GM12878 (cell line): ENCODE measurements at regions not wholly inside any gene's neighbourhood (a gene's known extent, or its start where the extent isn't known, plus 50 kb on each side); places are given as distances from the start of the nearest gene placed in this dataset.

ENCODE experiments used
- EGR1 ChIP-seq, 2 experiments: IDR thresholded peaks; 1 replicate in 1 of 2; 2 replicates in 1 of 2; pipeline ENCODE4 v1.6.1; 2011 to 2012; ENCODE audit warnings: low read depth in 2 of 2, low read length in 2 of 2, borderline replicate concordance in 1 of 2, mild to moderate bottlenecking in 1 of 2, moderate library complexity in 1 of 2
- ESRRA ChIP-seq: IDR thresholded peaks from 2 replicates; pipeline ENCODE4 v1.6.1; 2012; ENCODE audit warnings: mild to moderate bottlenecking, low read length, improper control_type of control experiment
- PAX8 ChIP-seq: fragments of 450-650 bp; IDR thresholded peaks from 2 replicates; pipeline ENCODE4 v1.6.1; 2017; ENCODE audit warnings: mild to moderate bottlenecking, moderate library complexity
- POLR2A ChIP-seq: IDR thresholded peaks from 2 replicates; pipeline ENCODE4 v1.6.1; 2011; ENCODE audit warnings: low read depth, mild to moderate bottlenecking, low read length
- RAD21 ChIP-seq: IDR thresholded peaks from 2 replicates; pipeline ENCODE4 v1.6.1; 2011; ENCODE audit warnings: mild to moderate bottlenecking, low read depth, low read length, moderate library complexity; ENCODE audit not compliant: insufficient read depth
- TF ChIP-seq, protein P1 (sequence below), 3 experiments: IDR thresholded peaks in 2 of 3; conservative IDR thresholded peaks in 1 of 3; 2 replicates each; pipeline ENCODE4 v1.5.1; 2011; ENCODE audit warnings: low read depth in 3 of 3, low read length in 3 of 3, mild to moderate bottlenecking in 3 of 3, control low read depth in 2 of 3, moderate library complexity in 2 of 3, inconsistent platforms in 1 of 3, mixed read lengths in 1 of 3; ENCODE audit not compliant: control insufficient read depth in 2 of 3, insufficient read depth in 1 of 3; ENCODE audit errors: extremely low read depth in 1 of 3

DNA sequence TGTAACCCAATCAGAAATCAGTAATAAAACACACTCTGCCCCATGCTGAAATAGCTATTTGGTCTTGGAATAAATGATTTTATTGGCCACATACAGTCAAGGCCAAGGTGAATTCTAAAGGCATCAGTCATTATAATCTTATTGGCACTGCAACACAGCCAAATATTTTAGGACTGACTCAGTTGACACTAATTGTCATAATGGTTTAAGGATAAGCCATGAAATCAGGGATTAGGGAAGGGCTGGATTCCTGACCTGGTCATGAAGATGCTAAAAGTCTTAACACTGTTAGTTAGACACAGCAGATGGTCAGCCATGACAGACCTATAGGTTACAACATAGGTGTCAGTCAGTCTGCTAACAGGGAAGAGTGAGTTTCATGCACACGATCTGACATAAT is 330.3 kb upstream of the NPSR1 start:
- TF ChIP-seq PAX8 (no peak), EGR1 (IDR thresholded peaks at IDR 0.05; ENCODE audit: borderline replicate concordance in 1 of 2, low read depth in 2 of 2, low read length in 2 of 2) (no peak), RAD21 (no peak), ESRRA (no peak), POLR2A (no peak)
- TF ChIP-seq, protein P1, sequence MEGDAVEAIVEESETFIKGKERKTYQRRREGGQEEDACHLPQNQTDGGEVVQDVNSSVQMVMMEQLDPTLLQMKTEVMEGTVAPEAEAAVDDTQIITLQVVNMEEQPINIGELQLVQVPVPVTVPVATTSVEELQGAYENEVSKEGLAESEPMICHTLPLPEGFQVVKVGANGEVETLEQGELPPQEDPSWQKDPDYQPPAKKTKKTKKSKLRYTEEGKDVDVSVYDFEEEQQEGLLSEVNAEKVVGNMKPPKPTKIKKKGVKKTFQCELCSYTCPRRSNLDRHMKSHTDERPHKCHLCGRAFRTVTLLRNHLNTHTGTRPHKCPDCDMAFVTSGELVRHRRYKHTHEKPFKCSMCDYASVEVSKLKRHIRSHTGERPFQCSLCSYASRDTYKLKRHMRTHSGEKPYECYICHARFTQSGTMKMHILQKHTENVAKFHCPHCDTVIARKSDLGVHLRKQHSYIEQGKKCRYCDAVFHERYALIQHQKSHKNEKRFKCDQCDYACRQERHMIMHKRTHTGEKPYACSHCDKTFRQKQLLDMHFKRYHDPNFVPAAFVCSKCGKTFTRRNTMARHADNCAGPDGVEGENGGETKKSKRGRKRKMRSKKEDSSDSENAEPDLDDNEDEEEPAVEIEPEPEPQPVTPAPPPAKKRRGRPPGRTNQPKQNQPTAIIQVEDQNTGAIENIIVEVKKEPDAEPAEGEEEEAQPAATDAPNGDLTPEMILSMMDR (IDR thresholded peaks at IDR 0.05 in 2 of 3, conservative IDR thresholded peaks at IDR 0.05 in 1 of 3; ENCODE audit: control insufficient read depth in 2 of 3, extremely low read depth in 1 of 3, insufficient read depth in 1 of 3, low read depth in 3 of 3, low read length in 3 of 3): no peak
